Neural cell (in vitro differentiated cells): ENCODE measurements at regions not wholly inside any gene's neighbourhood (a gene's known extent, or its start where the extent isn't known, plus 50 kb on each side); places are given as distances from the start of the nearest gene placed in this dataset.

Source experiments
- H2AFZ ChIP-seq: fragments of 200-600, 300-800 bp; sonication (generic), shearing (Covaris generic); 2 replicates; pipeline ENCODE4 v1.6.0; 2014; ENCODE audit warnings: low read depth, mild to moderate bottlenecking, antibody characterized with exemption, low read length, moderate library complexity
- H3F3A ChIP-seq: fragments of 200-600 bp; shearing (Covaris generic); 2 replicates; pipeline ENCODE4 v1.6.1; 2016; ENCODE audit warnings: mild to moderate bottlenecking, moderate library complexity, mixed read lengths, antibody characterized with exemption, low read length; ENCODE audit not compliant: insufficient read depth, poor library complexity, severe bottlenecking
- H3K27ac ChIP-seq: fragments of 200-600, 300-800 bp; sonication (generic), shearing (Covaris generic); 2 replicates; pipeline ENCODE4 v1.5.1; 2014; ENCODE audit warnings: mild to moderate bottlenecking, low read length, moderate library complexity
- H3K27me3 ChIP-seq: fragments of 300-800, 200-600 bp; sonication (generic), shearing (Covaris generic); 2 replicates; pipeline ENCODE4 v1.6.0; 2014; ENCODE audit warnings: mild to moderate bottlenecking, low read depth, low read length, moderate library complexity; ENCODE audit not compliant: insufficient read depth
- H3K36me3 ChIP-seq: fragments of 300-800, 200-600 bp; sonication (generic), shearing (Covaris generic); 2 replicates; pipeline ENCODE4 v1.5.1; 2014; ENCODE audit warnings: mild to moderate bottlenecking, antibody characterized with exemption, low read length, moderate library complexity; ENCODE audit not compliant: insufficient read depth
- H3K4me2 ChIP-seq: fragments of 300-800, 200-600 bp; sonication (generic), shearing (Covaris generic); 2 replicates; pipeline ENCODE4 v1.6.0; 2014; ENCODE audit warnings: mild to moderate bottlenecking, low read length
- H3K4me3 ChIP-seq: fragments of 300-800, 200-600 bp; sonication (generic), shearing (Covaris generic); 2 replicates; pipeline ENCODE4 v1.5.1; 2014; ENCODE audit warnings: mild to moderate bottlenecking, low read length, moderate library complexity
- H3K79me2 ChIP-seq: fragments of 200-600 bp; shearing (Covaris generic); replicated peaks from 2 replicates; pipeline ENCODE4 v1.6.0; 2014; ENCODE audit warnings: mild to moderate bottlenecking, low read length, moderate library complexity; ENCODE audit not compliant: insufficient read depth
- H3K9ac ChIP-seq: fragments of 300-800, 200-600 bp; sonication (generic), shearing (Covaris generic); 2 replicates; pipeline ENCODE4 v1.6.1; 2016; ENCODE audit warnings: mild to moderate bottlenecking, low read length, mixed read lengths
- H3K9me2 ChIP-seq: fragments of 200-600 bp; shearing (Covaris generic); 2 replicates; pipeline ENCODE4 v1.6.1; 2016; ENCODE audit warnings: mild to moderate bottlenecking, low read length, mixed read lengths; ENCODE audit not compliant: insufficient read depth
- H3K9me3 ChIP-seq: fragments of 200-600, 300-800 bp; sonication (generic), shearing (Covaris generic); 2 replicates; pipeline ENCODE4 v1.6.1; 2016; ENCODE audit warnings: mild to moderate bottlenecking, mixed run types, low read length, moderate library complexity, mixed read lengths
- H4K20me1 ChIP-seq: fragments of 200-600 bp; shearing (Covaris generic); 2 replicates; pipeline ENCODE4 v1.6.1; 2016; ENCODE audit warnings: mild to moderate bottlenecking, mixed run types; ENCODE audit not compliant: insufficient read depth
- EP300 ChIP-seq: fragments of 450-650 bp; conservative IDR thresholded peaks from 2 replicates; pipeline ENCODE4 v1.6.1; 2014; ENCODE audit warnings: antibody characterized with exemption, mild to moderate bottlenecking, moderate library complexity; ENCODE audit not compliant: poor library complexity, severe bottlenecking
- EZH2 ChIP-seq: fragments of 200-600, 300-800 bp; shearing (Covaris generic), sonication (generic); IDR thresholded peaks from 2 replicates; pipeline ENCODE4 v1.6.1; 2014; ENCODE audit warnings: antibody characterized with exemption, low read length, borderline replicate concordance, mild to moderate bottlenecking; ENCODE audit not compliant: insufficient read depth, poor library complexity, severe bottlenecking
- MXI1 ChIP-seq: fragments of 450-650 bp; conservative IDR thresholded peaks from 2 replicates; pipeline ENCODE4 v1.6.1; 2014; ENCODE audit warnings: antibody characterized with exemption, mild to moderate bottlenecking; ENCODE audit not compliant: poor library complexity, severe bottlenecking
- POLR2AphosphoS5 ChIP-seq: IDR thresholded peaks from 2 replicates; pipeline ENCODE4 v1.6.1; 2012
- RAD21 ChIP-seq: fragments of 450-650 bp; conservative IDR thresholded peaks from 2 replicates; pipeline ENCODE4 v1.6.1; 2014; ENCODE audit warnings: antibody characterized with exemption, mild to moderate bottlenecking, moderate library complexity
- SMC3 ChIP-seq: fragments of 450-650 bp; conservative IDR thresholded peaks from 2 replicates; pipeline ENCODE4 v1.6.1; 2014; ENCODE audit warnings: antibody characterized with exemption, mild to moderate bottlenecking, moderate library complexity; ENCODE audit not compliant: poor library complexity
- TAF1 ChIP-seq: IDR thresholded peaks from 2 replicates; pipeline ENCODE4 v1.6.1; 2012; ENCODE audit warnings: low read depth
- TF ChIP-seq, protein P1 (sequence below): IDR thresholded peaks from 2 replicates; pipeline ENCODE4 v1.6.1; 2012; ENCODE audit warnings: borderline replicate concordance
- TF ChIP-seq, protein P2 (sequence below): fragments of 450-650 bp; IDR thresholded peaks from 2 replicates; pipeline ENCODE4 v1.5.1; 2014; ENCODE audit warnings: antibody characterized with exemption, mild to moderate bottlenecking, moderate library complexity; ENCODE audit not compliant: poor library complexity, severe bottlenecking

DNA sequence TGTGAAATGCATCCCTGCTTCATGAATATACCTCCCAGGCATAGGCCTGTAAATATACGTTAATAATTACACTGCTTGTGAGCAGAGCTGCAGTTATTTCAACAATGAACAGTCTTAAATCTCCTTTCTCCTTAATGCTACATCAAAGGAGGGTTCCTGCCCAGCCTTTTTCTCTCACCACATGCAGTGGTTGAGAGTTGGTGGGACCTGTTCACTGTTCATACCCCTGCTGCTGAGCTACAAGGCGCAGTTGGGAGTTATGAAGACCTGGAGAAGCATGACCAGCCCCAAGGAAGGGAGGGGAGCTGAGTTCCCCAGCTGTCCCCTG is 111.9 kb upstream of the FOXQ1 start:
- Histone ChIP-seq H3K4me2 (no peak overlapping the region), H3F3A (no peaks in the 10 kb centered on the region)

DNA sequence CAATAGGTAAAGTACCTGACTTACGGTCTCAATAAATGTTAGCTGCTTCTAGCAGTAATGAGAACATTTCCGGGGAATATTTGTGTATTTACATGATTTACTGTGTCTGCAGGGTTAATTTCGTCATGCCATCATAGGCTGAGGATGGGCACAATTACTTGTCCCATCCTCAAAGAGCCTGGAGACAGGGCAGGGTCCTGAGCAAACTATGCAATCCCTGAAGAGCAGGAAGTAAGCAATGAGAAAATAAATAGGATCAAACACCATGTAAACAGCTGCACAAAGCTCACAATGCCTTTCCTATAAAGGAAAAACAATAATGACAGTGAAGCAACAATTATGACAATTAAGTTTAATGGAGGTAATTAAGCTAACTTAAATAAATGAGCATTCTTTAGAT is 114.6 kb upstream of the FOXQ1 start:
- Histone ChIP-seq H3K4me3 (no peak overlapping the region), H4K20me1 (no peaks in the 10 kb centered on the region), H3K36me3 (no peaks in the 10 kb centered on the region), H3K9me3 (no peaks in the 10 kb centered on the region), H2AFZ (no peak overlapping the region), H3K9ac (no peak overlapping the region), H3K27me3 (no peaks in the 10 kb centered on the region), H3K4me2 (no peak overlapping the region), H3K79me2 (no peaks in the 10 kb centered on the region), H3F3A (no peaks in the 10 kb centered on the region), H3K27ac (no peak overlapping the region), H3K9me2 (no peaks in the 10 kb centered on the region)
- TF ChIP-seq SMC3 = no peak
- no peak for TF ChIP-seq TAF1

More for the DNA sequence above, 111.9 kb upstream of the FOXQ1 start:
- Histone ChIP-seq H3K27me3 (no peaks in the 10 kb centered on the region), H2AFZ (no peak overlapping the region), H3K9me2 (no peaks in the 10 kb centered on the region), H3K9ac (no peak overlapping the region), H3K36me3 (no peaks in the 10 kb centered on the region), H3K9me3 (no peaks in the 10 kb centered on the region), H4K20me1 (no peaks in the 10 kb centered on the region), H3K79me2 (no peaks in the 10 kb centered on the region), H3K27ac (no peak overlapping the region), H3K4me3 (no peak overlapping the region)
- TF ChIP-seq, protein P1, sequence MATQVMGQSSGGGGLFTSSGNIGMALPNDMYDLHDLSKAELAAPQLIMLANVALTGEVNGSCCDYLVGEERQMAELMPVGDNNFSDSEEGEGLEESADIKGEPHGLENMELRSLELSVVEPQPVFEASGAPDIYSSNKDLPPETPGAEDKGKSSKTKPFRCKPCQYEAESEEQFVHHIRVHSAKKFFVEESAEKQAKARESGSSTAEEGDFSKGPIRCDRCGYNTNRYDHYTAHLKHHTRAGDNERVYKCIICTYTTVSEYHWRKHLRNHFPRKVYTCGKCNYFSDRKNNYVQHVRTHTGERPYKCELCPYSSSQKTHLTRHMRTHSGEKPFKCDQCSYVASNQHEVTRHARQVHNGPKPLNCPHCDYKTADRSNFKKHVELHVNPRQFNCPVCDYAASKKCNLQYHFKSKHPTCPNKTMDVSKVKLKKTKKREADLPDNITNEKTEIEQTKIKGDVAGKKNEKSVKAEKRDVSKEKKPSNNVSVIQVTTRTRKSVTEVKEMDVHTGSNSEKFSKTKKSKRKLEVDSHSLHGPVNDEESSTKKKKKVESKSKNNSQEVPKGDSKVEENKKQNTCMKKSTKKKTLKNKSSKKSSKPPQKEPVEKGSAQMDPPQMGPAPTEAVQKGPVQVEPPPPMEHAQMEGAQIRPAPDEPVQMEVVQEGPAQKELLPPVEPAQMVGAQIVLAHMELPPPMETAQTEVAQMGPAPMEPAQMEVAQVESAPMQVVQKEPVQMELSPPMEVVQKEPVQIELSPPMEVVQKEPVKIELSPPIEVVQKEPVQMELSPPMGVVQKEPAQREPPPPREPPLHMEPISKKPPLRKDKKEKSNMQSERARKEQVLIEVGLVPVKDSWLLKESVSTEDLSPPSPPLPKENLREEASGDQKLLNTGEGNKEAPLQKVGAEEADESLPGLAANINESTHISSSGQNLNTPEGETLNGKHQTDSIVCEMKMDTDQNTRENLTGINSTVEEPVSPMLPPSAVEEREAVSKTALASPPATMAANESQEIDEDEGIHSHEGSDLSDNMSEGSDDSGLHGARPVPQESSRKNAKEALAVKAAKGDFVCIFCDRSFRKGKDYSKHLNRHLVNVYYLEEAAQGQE = no peak
- TF ChIP-seq EZH2 (no peak), SMC3 (no peak), POLR2AphosphoS5 (no peak), EP300 (no peak), RAD21 (no peak), TAF1 (no peak), MXI1 (no peak)
- TF ChIP-seq, protein P2, sequence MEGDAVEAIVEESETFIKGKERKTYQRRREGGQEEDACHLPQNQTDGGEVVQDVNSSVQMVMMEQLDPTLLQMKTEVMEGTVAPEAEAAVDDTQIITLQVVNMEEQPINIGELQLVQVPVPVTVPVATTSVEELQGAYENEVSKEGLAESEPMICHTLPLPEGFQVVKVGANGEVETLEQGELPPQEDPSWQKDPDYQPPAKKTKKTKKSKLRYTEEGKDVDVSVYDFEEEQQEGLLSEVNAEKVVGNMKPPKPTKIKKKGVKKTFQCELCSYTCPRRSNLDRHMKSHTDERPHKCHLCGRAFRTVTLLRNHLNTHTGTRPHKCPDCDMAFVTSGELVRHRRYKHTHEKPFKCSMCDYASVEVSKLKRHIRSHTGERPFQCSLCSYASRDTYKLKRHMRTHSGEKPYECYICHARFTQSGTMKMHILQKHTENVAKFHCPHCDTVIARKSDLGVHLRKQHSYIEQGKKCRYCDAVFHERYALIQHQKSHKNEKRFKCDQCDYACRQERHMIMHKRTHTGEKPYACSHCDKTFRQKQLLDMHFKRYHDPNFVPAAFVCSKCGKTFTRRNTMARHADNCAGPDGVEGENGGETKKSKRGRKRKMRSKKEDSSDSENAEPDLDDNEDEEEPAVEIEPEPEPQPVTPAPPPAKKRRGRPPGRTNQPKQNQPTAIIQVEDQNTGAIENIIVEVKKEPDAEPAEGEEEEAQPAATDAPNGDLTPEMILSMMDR = no peak

DNA sequence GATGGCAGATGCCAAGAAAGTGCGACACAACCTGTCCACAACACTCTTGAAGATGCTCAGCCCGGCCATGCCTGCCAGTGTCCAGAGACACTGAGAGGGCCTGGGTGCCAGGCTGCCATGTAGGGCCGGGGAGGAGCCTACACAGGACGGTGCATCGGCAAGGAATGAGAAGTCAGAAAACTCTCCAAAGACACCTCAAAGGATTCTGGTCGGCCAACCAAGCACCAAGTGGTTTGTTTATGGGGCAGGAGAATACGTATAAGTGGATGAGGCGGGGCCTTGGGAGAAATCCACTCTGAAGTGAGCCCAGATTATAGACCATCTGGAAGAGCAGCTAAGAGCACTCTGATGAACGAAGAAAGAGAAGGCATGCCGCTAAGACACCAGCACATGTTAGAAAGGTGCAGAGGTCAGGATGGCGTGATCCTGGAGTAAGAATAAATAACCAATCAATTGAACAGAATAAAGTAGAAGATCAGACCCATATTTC is 120.7 kb upstream of the FOXQ1 start:
- Histone ChIP-seq H3K9ac (no peak overlapping the region), H3K4me3 (no peak overlapping the region)

More for the DNA sequence above, 120.7 kb upstream of the FOXQ1 start:
- H3K27ac ChIP-seq = no peak overlapping the region
- no peaks in the 10 kb centered on the region for H3K9me3 ChIP-seq
- H3F3A ChIP-seq = no peaks in the 10 kb centered on the region
- no peaks in the 10 kb centered on the region for H4K20me1 ChIP-seq
- H2AFZ ChIP-seq = no peak overlapping the region
- no peaks in the 10 kb centered on the region for H3K9me2 ChIP-seq
- no peaks in the 10 kb centered on the region for H3K79me2 ChIP-seq
- H3K4me2 ChIP-seq = no peak overlapping the region
- H3K27me3 ChIP-seq = no peaks in the 10 kb centered on the region
- TF ChIP-seq EP300 (no peak), TAF1 (no peak), EZH2 (no peak), RAD21 (no peak), SMC3 (no peak)
- H3K36me3 ChIP-seq = no peaks in the 10 kb centered on the region
